ENCODE measurements at regions not wholly inside any gene's neighbourhood (a gene's known extent, or its start where the extent isn't known, plus 50 kb on each side); places are given as distances from the start of the nearest gene placed in this dataset.

GRCh38 chr16:86905302-86905701 is 327.0 kb downstream of the FOXL1 start:
- Histone ChIP-seq H3K27me3 (no peaks in the 10 kb centered on the region), H3K27ac (no peak overlapping the region), H3K9me3 (no peaks in the 10 kb centered on the region), H3K36me3 (no peaks in the 10 kb centered on the region), H3K4me3 (no peak overlapping the region), H3K4me1 (no peaks in the 10 kb centered on the region)
- intact Hi-C loops (cut with DNase I), result no loop called here
- DNase-seq (ENCODE audit: extremely low spot score in 2 of 2), result no peak
- TF ChIP-seq POLR2AphosphoS5 (IDR thresholded peaks at IDR 0.05; ENCODE audit: insufficient read depth in 1 of 2, low read depth in 1 of 2) (no peak), POLR2A (IDR thresholded peaks at IDR 0.05) (no peak), CTCF (IDR thresholded peaks at IDR 0.05) (no peak)

- Histone ChIP-seq H3K27ac (no peak overlapping the region), H3K9me3 (no peaks in the 10 kb centered on the region), H3K27me3 (no peaks in the 10 kb centered on the region), H3K4me3 (no peak overlapping the region), H3K4me1 (no peaks in the 10 kb centered on the region), H3K36me3 (no peaks in the 10 kb centered on the region)
- TF ChIP-seq POLR2A (IDR thresholded peaks at IDR 0.05) (no peak), CTCF (IDR thresholded peaks at IDR 0.05) (no peak), POLR2AphosphoS5 (IDR thresholded peaks at IDR 0.05; ENCODE audit: insufficient read depth in 1 of 2, low read depth in 1 of 2) (no peak)
- intact Hi-C loops (cut with DNase I), result no loop called here
- DNase-seq (ENCODE audit: extremely low spot score in 2 of 2), result no peak
Measured at GRCh38 chr16:86906623-86907022, 328.3 kb downstream of the FOXL1 start.

- no peaks in the 10 kb centered on the region for H3K36me3 ChIP-seq
- H3K9me3 ChIP-seq, result no peaks in the 10 kb centered on the region
- H3K4me3 ChIP-seq, result no peak overlapping the region
- H3K27me3 ChIP-seq, result no peaks in the 10 kb centered on the region
- no peak overlapping the region for H3K27ac ChIP-seq
- DNase-seq (ENCODE audit: extremely low spot score in 2 of 2), result no peak
- intact Hi-C loops (cut with DNase I), result no loop called here
- TF ChIP-seq POLR2AphosphoS5 (IDR thresholded peaks at IDR 0.05; ENCODE audit: insufficient read depth in 1 of 2, low read depth in 1 of 2) (no peak), CTCF (IDR thresholded peaks at IDR 0.05) (no peak), POLR2A (IDR thresholded peaks at IDR 0.05) (no peak)
- H3K4me1 ChIP-seq, result no peaks in the 10 kb centered on the region
Measured at GRCh38 chr16:86909359-86910160, 331.2 kb downstream of the FOXL1 start.

- Histone ChIP-seq H3K4me3 (no peak overlapping the region), H3K27me3 (no peaks in the 10 kb centered on the region), H3K36me3 (no peaks in the 10 kb centered on the region), H3K27ac (no peak overlapping the region), H3K4me1 (no peaks in the 10 kb centered on the region), H3K9me3 (no peaks in the 10 kb centered on the region)
- TF ChIP-seq POLR2A (IDR thresholded peaks at IDR 0.05) (no peak), POLR2AphosphoS5 (IDR thresholded peaks at IDR 0.05; ENCODE audit: insufficient read depth in 1 of 2, low read depth in 1 of 2) (no peak), CTCF (IDR thresholded peaks at IDR 0.05) (no peak)
- intact Hi-C loops (cut with DNase I), result no loop called here
- DNase-seq (ENCODE audit: extremely low spot score in 2 of 2), result no peak
Measured at GRCh38 chr16:86910161-86910769, 331.9 kb downstream of the FOXL1 start.

GRCh38 chr16:86911437-86911958 is 333.1 kb downstream of the FOXL1 start:
- intact Hi-C loops (cut with DNase I), result no loop called here
- H3K27me3 ChIP-seq, result no peaks in the 10 kb centered on the region
- no peak for TF ChIP-seq CTCF (IDR thresholded peaks at IDR 0.05)
- TF ChIP-seq POLR2AphosphoS5 (IDR thresholded peaks at IDR 0.05; ENCODE audit: insufficient read depth in 1 of 2, low read depth in 1 of 2), result no peak
- no peak for TF ChIP-seq POLR2A (IDR thresholded peaks at IDR 0.05)

More at GRCh38 chr16:86911437-86911958, 333.1 kb downstream of the FOXL1 start:
- H3K27ac ChIP-seq, result no peak overlapping the region
- no peak for DNase-seq (ENCODE audit: extremely low spot score in 2 of 2)
- H3K9me3 ChIP-seq, result no peaks in the 10 kb centered on the region
- no peak overlapping the region for H3K4me3 ChIP-seq
- no peaks in the 10 kb centered on the region for H3K36me3 ChIP-seq
- no peaks in the 10 kb centered on the region for H3K4me1 ChIP-seq

Measured in vagina (tissue), 2 donors.